ENCODE measurements at regions not wholly inside any gene's neighbourhood (a gene's known extent, or its start where the extent isn't known, plus 50 kb on each side); places are given as distances from the start of the nearest gene placed in this dataset.

GRCh38 chr18:71352618-71353017 lies 1063.8 kb downstream of the SOCS6 start:
- no peak for TF ChIP-seq SIN3A (IDR thresholded peaks at IDR 0.05; ENCODE audit: borderline replicate concordance, insufficient read depth, low read length)

- TF ChIP-seq REST (IDR thresholded peaks at IDR 0.05; ENCODE audit: insufficient read depth in 1 of 2, low read depth in 2 of 2, low read length in 2 of 2): no peak
- TF ChIP-seq POLR2AphosphoS5 (IDR thresholded peaks at IDR 0.05; ENCODE audit: low read depth, low read length): no peak
- TF ChIP-seq FOXP2 (optimal IDR thresholded peaks at IDR 0.05; ENCODE audit: borderline replicate concordance, extremely low read depth, extremely low read length, insufficient read depth): no peak
- no peak for TF ChIP-seq TAF1 (IDR thresholded peaks at IDR 0.05; ENCODE audit: borderline replicate concordance, insufficient read depth, low read length)
Measured at GRCh38 chr18:71336576-71337210, 1047.8 kb downstream of the SOCS6 start.

- TF ChIP-seq POLR2AphosphoS5 (IDR thresholded peaks at IDR 0.05; ENCODE audit: low read depth, low read length) (no peak), TAF1 (IDR thresholded peaks at IDR 0.05; ENCODE audit: borderline replicate concordance, insufficient read depth, low read length) (no peak), FOXP2 (optimal IDR thresholded peaks at IDR 0.05; ENCODE audit: borderline replicate concordance, extremely low read depth, extremely low read length, insufficient read depth) (no peak), REST (IDR thresholded peaks at IDR 0.05; ENCODE audit: insufficient read depth in 1 of 2, low read depth in 2 of 2, low read length in 2 of 2) (no peak), SIN3A (IDR thresholded peaks at IDR 0.05; ENCODE audit: borderline replicate concordance, insufficient read depth, low read length) (no peak)
Measured at GRCh38 chr18:71329563-71329962, 1040.7 kb downstream of the SOCS6 start.

GRCh38 chr18:71329114-71329513 lies 1040.3 kb downstream of the SOCS6 start:
- no peak for TF ChIP-seq TAF1 (IDR thresholded peaks at IDR 0.05; ENCODE audit: borderline replicate concordance, insufficient read depth, low read length)
- no peak for TF ChIP-seq REST (IDR thresholded peaks at IDR 0.05; ENCODE audit: insufficient read depth in 1 of 2, low read depth in 2 of 2, low read length in 2 of 2)
- no peak for TF ChIP-seq POLR2AphosphoS5 (IDR thresholded peaks at IDR 0.05; ENCODE audit: low read depth, low read length)
- no peak for TF ChIP-seq FOXP2 (optimal IDR thresholded peaks at IDR 0.05; ENCODE audit: borderline replicate concordance, extremely low read depth, extremely low read length, insufficient read depth)
- TF ChIP-seq SIN3A (IDR thresholded peaks at IDR 0.05; ENCODE audit: borderline replicate concordance, insufficient read depth, low read length): no peak

- TF ChIP-seq TAF1 (IDR thresholded peaks at IDR 0.05; ENCODE audit: borderline replicate concordance, insufficient read depth, low read length) (no peak), REST (IDR thresholded peaks at IDR 0.05; ENCODE audit: insufficient read depth in 1 of 2, low read depth in 2 of 2, low read length in 2 of 2) (no peak), SIN3A (IDR thresholded peaks at IDR 0.05; ENCODE audit: borderline replicate concordance, insufficient read depth, low read length) (no peak), FOXP2 (optimal IDR thresholded peaks at IDR 0.05; ENCODE audit: borderline replicate concordance, extremely low read depth, extremely low read length, insufficient read depth) (no peak), POLR2AphosphoS5 (IDR thresholded peaks at IDR 0.05; ENCODE audit: low read depth, low read length) (no peak)
Measured at GRCh38 chr18:71327850-71328249, 1039.0 kb downstream of the SOCS6 start.

Measured in PFSK-1 (cell line).